Fibroblast of the aortic adventitia (primary cell): ENCODE measurements at regions not wholly inside any gene's neighbourhood (a gene's known extent, or its start where the extent isn't known, plus 50 kb on each side); places are given as distances from the start of the nearest gene placed in this dataset.
A peak's percentile ranks its signal among the peaks of the same experiment; 100 is the strongest.

Experiments used
- DNase-seq: peaks from one replicate; pipeline ENCODE4 v3.0.0-alpha.2; 2010; ENCODE audit warnings: low read depth
- H3K4me3 ChIP-seq: 2 replicates; pipeline ENCODE4 v1.5.1; 2011; ENCODE audit warnings: low read depth, mild to moderate bottlenecking, control low read depth, low read length, moderate library complexity
- TF ChIP-seq, protein P1 (sequence below): IDR thresholded peaks from 2 replicates; pipeline ENCODE4 v1.5.1; 2011; ENCODE audit warnings: mild to moderate bottlenecking, low read length, control low read depth, inconsistent platforms; ENCODE audit not compliant: insufficient read depth

DNA sequence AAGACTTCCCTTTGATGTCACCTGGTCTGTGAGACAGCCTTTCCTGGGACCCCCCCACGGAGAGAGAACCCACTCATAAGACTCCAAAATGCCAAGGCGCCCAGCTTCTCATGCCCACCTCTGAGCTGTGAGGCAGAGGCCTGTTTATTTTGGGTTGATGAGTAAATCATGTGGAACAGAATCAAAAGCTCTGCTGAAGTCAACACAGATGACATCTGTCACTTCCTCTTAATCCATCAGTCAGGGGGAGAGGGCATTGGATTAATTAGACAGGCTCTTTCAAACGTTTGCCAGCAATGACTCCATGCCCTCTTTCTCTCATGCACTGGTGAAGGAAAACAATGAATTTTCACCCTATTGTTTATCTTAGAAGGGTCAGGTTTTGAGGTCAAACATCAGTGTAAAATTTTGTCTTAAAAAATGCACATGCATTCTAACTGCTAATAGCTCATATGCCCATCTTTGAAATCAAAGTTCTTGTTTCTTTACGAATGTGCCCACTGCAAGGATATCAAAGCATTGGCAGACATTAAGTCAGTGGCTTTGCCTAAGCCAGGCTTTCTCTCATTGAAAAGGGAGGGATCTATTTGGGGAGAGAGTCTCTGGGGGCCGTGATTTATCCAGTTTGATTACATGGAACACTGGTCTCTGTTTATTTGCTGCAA lies 184.1 kb downstream of the ACKR3 start:
- no peak for DNase-seq
- TF ChIP-seq, protein P1, sequence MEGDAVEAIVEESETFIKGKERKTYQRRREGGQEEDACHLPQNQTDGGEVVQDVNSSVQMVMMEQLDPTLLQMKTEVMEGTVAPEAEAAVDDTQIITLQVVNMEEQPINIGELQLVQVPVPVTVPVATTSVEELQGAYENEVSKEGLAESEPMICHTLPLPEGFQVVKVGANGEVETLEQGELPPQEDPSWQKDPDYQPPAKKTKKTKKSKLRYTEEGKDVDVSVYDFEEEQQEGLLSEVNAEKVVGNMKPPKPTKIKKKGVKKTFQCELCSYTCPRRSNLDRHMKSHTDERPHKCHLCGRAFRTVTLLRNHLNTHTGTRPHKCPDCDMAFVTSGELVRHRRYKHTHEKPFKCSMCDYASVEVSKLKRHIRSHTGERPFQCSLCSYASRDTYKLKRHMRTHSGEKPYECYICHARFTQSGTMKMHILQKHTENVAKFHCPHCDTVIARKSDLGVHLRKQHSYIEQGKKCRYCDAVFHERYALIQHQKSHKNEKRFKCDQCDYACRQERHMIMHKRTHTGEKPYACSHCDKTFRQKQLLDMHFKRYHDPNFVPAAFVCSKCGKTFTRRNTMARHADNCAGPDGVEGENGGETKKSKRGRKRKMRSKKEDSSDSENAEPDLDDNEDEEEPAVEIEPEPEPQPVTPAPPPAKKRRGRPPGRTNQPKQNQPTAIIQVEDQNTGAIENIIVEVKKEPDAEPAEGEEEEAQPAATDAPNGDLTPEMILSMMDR, result no peak
- no peak overlapping the region for H3K4me3 ChIP-seq

DNA sequence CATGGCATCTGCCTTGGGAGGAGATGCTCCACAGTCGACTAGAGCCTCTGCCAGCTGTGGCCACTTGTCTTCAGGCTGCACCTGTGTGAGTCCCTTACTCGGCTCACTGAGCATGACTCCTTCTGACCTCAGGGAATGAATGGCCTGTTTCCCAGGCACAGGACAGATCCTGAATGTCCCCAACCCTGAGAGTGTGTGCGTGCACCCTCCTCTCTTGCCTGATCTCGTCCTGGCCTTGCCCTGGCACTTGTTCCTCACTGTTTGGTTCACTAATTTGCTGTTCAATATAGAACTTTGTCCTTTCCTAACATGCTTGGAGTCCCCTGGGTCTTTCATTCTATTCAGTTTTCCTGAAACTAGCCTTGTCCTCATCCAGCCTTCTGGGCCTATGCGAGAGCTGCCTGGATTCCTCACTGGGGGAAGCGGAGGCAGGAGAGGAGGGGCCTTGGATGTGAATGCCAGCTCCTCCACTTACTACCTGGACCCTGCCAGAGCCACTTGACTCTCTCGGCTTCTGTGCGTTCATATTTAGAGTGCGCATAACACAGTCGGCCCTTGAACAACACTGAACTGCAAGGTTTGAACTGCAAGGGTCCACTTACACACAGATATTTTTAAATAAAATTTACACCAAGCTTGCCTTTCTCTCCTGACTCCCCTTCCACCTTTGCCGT lies 184.8 kb downstream of the ACKR3 start:
- H3K4me3 ChIP-seq, result no peak overlapping the region
- TF ChIP-seq, protein P1, result no peak
- no peak for DNase-seq

DNA sequence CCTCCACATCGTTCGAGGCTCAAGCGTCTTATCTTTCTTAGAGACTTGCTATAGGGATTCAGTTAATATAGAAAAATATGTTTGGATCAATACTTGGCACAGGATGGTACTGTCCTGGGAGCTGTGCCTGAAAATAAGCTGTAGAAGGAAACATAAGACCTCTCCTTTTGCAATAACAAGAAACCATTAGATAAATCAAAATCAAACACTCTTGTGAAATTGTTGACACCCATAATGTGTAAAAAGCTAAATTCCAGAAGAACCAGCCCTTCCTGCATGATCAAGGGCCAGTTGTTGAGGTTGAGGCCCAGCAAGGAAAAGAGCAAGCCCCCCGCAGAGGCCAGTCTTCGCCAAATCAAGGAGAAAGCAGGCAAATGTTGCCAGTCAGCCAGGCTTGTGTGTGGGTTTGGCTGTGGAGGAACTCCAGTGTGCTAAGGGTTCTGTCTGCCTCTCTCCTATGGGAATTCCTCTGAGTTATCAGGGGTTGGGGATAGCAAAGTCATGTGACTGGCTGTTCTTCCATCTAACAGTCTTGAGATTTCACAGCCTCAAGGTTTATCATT lies 185.7 kb downstream of the ACKR3 start:
- TF ChIP-seq, protein P1, result no peak
- peak; percentile 42 for DNase-seq
- no peak overlapping the region for H3K4me3 ChIP-seq

DNA sequence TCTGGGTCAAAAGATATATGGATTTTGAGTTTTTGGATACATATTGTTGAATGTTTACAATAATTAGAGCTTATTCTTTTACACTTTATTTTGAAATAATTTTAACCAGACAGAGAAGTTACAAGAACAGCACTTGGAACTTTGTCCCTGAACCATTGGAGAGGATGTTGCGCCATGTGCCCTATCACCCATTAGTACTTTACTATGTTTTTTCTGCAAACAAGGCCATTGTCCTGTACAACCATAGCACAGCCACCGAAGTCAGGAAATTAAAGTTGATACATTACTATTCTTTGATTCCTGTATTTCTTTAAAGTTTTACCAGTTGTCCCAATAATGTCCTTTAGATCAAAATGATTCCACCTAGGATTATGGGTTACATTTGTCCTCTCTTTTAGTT lies 188.8 kb downstream of the ACKR3 start:
- no peak overlapping the region for H3K4me3 ChIP-seq
- DNase-seq, result no peak
- TF ChIP-seq, protein P1, result no peak

DNA sequence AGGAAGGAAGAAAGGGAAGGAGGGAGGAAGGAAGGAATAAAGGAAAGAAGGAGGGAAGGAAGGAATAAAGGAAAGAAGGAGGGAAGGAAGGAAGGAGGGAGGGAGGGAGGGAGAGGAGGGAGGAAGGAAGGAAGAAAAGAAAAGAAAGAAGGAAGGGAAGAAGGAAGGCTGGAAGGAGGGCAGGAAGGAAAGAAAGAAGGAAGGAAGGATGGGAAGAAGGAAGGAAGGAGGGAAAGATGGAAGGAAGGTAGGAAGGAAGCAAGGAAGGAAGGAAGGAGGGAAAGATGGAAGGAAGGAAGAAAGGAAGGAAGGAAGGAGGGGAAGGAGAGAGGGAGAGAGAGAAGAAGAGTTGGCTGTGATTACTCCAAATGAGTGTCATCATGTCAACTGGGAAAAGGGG lies 190.6 kb downstream of the ACKR3 start:
- TF ChIP-seq, protein P1, result no peak
- no peak overlapping the region for H3K4me3 ChIP-seq
- DNase-seq, result no peak

DNA sequence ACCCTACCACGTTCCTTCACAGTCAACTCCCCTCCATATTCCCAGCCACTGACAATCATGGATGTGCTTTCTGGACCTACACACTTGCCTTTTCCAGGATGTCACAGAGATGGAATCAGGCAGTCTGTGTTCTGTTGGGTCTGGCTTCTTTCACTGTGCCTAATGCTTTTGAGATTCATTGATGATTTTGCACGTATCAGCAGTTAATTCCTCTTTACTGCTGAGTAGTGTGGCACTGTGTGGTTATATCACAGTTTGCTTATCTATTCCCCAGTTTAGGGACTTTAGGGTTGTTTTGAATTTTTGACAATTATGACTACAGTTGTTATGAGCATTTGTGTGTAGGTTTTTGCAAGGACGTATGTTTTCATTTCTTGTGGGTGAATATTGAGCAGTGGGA lies 191.7 kb downstream of the ACKR3 start:
- no peak overlapping the region for H3K4me3 ChIP-seq
- TF ChIP-seq, protein P1, result no peak
- no peak for DNase-seq
